Erythroblast (primary cell): ENCODE measurements at regions not wholly inside any gene's neighbourhood (a gene's known extent, or its start where the extent isn't known, plus 50 kb on each side); places are given as distances from the start of the nearest gene placed in this dataset.

Experiments
- GATA1 ChIP-seq: IDR thresholded peaks from 2 replicates; pipeline ENCODE4 v1.6.1; 2011; ENCODE audit warnings: low read depth, mild to moderate bottlenecking, control low read depth, low read length, moderate library complexity
- POLR2A ChIP-seq: IDR thresholded peaks from 2 replicates; pipeline ENCODE4 v1.6.1; 2011; ENCODE audit warnings: mild to moderate bottlenecking, low read length

DNA sequence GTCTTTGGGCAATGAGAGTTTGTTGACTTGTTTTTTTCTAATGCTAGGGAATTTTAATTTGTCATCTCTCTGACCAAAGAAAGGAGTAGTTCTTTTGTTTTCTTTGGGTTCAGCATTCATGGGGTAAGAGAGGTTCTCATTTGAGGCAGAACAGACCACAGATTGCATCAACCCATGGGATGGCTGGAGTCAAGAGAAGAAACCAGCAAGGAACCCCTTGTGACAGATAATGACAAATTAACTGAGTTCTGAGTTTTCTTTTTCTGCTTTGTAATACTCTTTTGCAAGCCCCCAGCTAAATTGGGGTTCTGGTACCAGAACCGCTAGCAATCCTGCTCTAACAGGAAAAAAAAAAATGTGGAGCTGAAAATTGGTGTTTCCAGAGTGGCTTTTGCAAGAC, 864.1 kb downstream of the DIAPH3 start:
- TF ChIP-seq POLR2A (no peak), GATA1 (no peak)
